OCI-LY7 (cell line): ENCODE measurements at regions not wholly inside any gene's neighbourhood (a gene's known extent, or its start where the extent isn't known, plus 50 kb on each side); places are given as distances from the start of the nearest gene placed in this dataset.

ENCODE experiments used
- BruUV-seq: library from RNA; stranded (reverse); fragments of 400-500 nt; replicated peaks from 2 replicates; lab custom pipeline; 2021; lab: Mats Ljungman, UMichigan
- CTCF ChIA-PET: fragments of 300-600 bp; sonication (Branson Sonifier 250); formaldehyde crosslinking; loops from one replicate; lab custom pipeline; 2022; ENCODE audit warnings: antibody characterized with exemption; ENCODE audit not compliant: unreplicated experiment; lab: Charles Lee
- POLR2A ChIA-PET: fragments of 300-600 bp; sonication (Branson Sonifier 250); formaldehyde crosslinking; loops from one replicate; lab custom pipeline; 2022; ENCODE audit warnings: antibody characterized with exemption; lab: Charles Lee
- DNase-seq: peaks from one replicate; pipeline ENCODE4 v3.0.0-alpha.2; 2015; ENCODE audit warnings: low spot score
- H2AFZ ChIP-seq: fragments of 200-600 bp; sonication (generic), shearing (Covaris generic); 2 replicates; pipeline ENCODE4 v1.6.1; 2014; ENCODE audit warnings: mild to moderate bottlenecking, antibody characterized with exemption, low read length, moderate library complexity
- H3K27ac ChIP-seq: fragments of 200-600 bp; sonication (generic); 2 replicates; pipeline ENCODE4 v1.5.1; 2014; ENCODE audit warnings: mixed run types, low read depth, mild to moderate bottlenecking, moderate library complexity, low read length, inconsistent platforms; ENCODE audit not compliant: poor library complexity, severe bottlenecking
- H3K36me3 ChIP-seq: fragments of 200-600 bp; sonication (generic); 2 replicates; pipeline ENCODE4 v1.6.1; 2014; ENCODE audit warnings: mild to moderate bottlenecking, antibody characterized with exemption, low read length, moderate library complexity, mixed read lengths; ENCODE audit not compliant: insufficient read depth
- H3K4me1 ChIP-seq: fragments of 200-600 bp; sonication (generic); 2 replicates; pipeline ENCODE4 v1.5.1; 2014; ENCODE audit warnings: mild to moderate bottlenecking, low read length; ENCODE audit not compliant: insufficient read depth, poor library complexity, severe bottlenecking
- H3K4me2 ChIP-seq: fragments of 200-600 bp; sonication (generic); 2 replicates; pipeline ENCODE4 v1.6.1; 2014; ENCODE audit warnings: mild to moderate bottlenecking, low read length
- H3K4me3 ChIP-seq: fragments of 200-600 bp; sonication (generic); 2 replicates; pipeline ENCODE4 v1.5.1; 2014; ENCODE audit warnings: mild to moderate bottlenecking, low read depth, low read length; ENCODE audit not compliant: poor library complexity, severe bottlenecking
- H3K79me2 ChIP-seq: fragments of 200-600 bp; sonication (generic); 2 replicates; pipeline ENCODE4 v1.6.1; 2016; ENCODE audit warnings: low read depth, mild to moderate bottlenecking, low read length, moderate library complexity, mixed read lengths; ENCODE audit not compliant: insufficient read depth
- H3K9me2 ChIP-seq: fragments of 200-600 bp; sonication (generic); 2 replicates; pipeline ENCODE4 v1.6.1; 2016; ENCODE audit warnings: mild to moderate bottlenecking, low read length, mixed read lengths; ENCODE audit not compliant: insufficient read depth
- H3K9me3 ChIP-seq: fragments of 200-600 bp; sonication (generic); 2 replicates; pipeline ENCODE4 v1.6.1; 2014; ENCODE audit warnings: mild to moderate bottlenecking, mixed run types, low read length, mixed read lengths
- H4K20me1 ChIP-seq: fragments of 200-600 bp; sonication (generic); 2 replicates; pipeline ENCODE4 v1.6.1; 2014; ENCODE audit warnings: mild to moderate bottlenecking, antibody characterized with exemption, low read length, moderate library complexity, mixed read lengths; ENCODE audit not compliant: insufficient read depth
- CTCF ChIP-seq: fragments of 200-600 bp; sonication (generic); conservative IDR thresholded peaks from 2 replicates; pipeline ENCODE4 v1.5.1; 2014; ENCODE audit warnings: mild to moderate bottlenecking, antibody characterized with exemption, low read length, moderate library complexity, mixed read lengths
- EZH2phosphoT487 ChIP-seq: fragments of 200-600 bp; sonication (generic); IDR thresholded peaks from 2 replicates; pipeline ENCODE4 v1.6.1; 2018; ENCODE audit warnings: low read depth, borderline replicate concordance, mild to moderate bottlenecking, mixed run types, antibody characterized with exemption, low read length, moderate library complexity, mixed read lengths
- intact Hi-C: fragments of 100-400 bp; cut with micrococcal nuclease; formaldehyde crosslinking; loops from one replicate; pipeline ENCODE4 v1.10.0; 2022; ENCODE audit not compliant: unreplicated experiment

DNA sequence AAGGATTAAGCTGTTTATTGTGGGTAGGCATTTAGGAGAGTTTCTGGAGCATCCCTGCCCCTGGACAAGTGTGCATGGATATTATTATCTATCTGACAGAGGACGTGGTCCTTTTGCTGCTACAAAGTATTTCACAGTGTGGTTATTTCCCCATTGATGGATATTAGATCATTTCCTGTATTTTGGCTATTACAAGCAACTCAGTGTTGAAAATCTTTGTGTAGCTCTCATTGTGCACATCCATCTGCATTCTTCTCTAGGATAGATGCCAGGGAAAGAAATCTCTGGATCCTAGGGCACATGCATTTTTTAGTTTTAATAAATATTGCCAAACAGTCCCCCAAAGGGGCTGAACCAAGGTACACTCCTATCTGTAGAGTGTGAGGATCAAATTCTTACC lies 154.3 kb upstream of the SRRM4 start:
- Histone ChIP-seq H3K9me2 (no peaks in the 10 kb centered on the region), H3K36me3 (no peaks in the 10 kb centered on the region), H3K79me2 (no peaks in the 10 kb centered on the region), H4K20me1 (no peaks in the 10 kb centered on the region), H3K4me1 (no peaks in the 10 kb centered on the region), H2AFZ (no peak overlapping the region), H3K4me2 (no peak overlapping the region), H3K9me3 (no peaks in the 10 kb centered on the region), H3K27ac (no peak overlapping the region), H3K4me3 (no peak overlapping the region)
- BruUV-seq: no TSS peak
- intact Hi-C loops: no loop called here
- ChIA-PET CTCF (no interaction called here), POLR2A (interaction anchor here (0.6 kb wide), 1 partner anchor 193 kb away, joined by 3 read pairs; no protein-coding TSS in a partner anchor)
- TF ChIP-seq CTCF (no peak), EZH2phosphoT487 (no peak)
- no peak for DNase-seq

DNA sequence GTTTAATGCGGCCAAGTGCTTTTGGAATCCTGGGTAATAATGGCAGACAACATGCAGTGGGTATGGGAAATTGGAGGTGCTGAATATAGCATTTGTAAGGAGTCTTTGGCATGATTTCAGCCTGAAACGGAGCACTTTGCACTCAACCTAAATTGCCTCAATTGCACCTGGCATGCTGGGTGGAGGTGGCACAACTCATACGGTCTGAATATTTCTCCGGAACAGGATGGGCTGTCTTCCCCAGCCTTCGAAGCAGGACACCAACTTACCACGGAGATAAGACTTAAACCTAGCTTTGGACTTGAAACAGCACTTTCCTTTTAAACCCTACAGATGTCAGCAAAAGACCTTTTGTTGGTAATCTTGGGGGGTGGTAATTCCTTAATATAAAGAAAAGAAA lies 153.7 kb upstream of the SRRM4 start:
- Histone ChIP-seq H3K4me1 (no peaks in the 10 kb centered on the region), H3K79me2 (no peaks in the 10 kb centered on the region), H3K9me3 (no peaks in the 10 kb centered on the region), H3K36me3 (no peaks in the 10 kb centered on the region), H3K27ac (no peak overlapping the region), H3K9me2 (no peaks in the 10 kb centered on the region), H4K20me1 (no peaks in the 10 kb centered on the region), H3K4me2 (no peak overlapping the region), H3K4me3 (no peak overlapping the region), H2AFZ (no peak overlapping the region)
- ChIA-PET CTCF (no interaction called here), POLR2A (no interaction called here)
- TF ChIP-seq EZH2phosphoT487 (no peak), CTCF (no peak)
- intact Hi-C loops: no loop called here
- BruUV-seq: no TSS peak
- DNase-seq: no peak

- Histone ChIP-seq H4K20me1 (no peaks in the 10 kb centered on the region), H3K79me2 (no peaks in the 10 kb centered on the region), H3K4me3 (no peak overlapping the region), H3K9me3 (no peaks in the 10 kb centered on the region), H3K36me3 (no peaks in the 10 kb centered on the region), H3K9me2 (no peaks in the 10 kb centered on the region), H2AFZ (no peak overlapping the region), H3K4me1 (no peaks in the 10 kb centered on the region), H3K4me2 (no peak overlapping the region), H3K27ac (no peak overlapping the region)
- no TSS peak for BruUV-seq
- TF ChIP-seq CTCF (no peak), EZH2phosphoT487 (no peak)
- DNase-seq: no peak
- intact Hi-C loops: no loop called here
- POLR2A ChIA-PET: no interaction called here
- CTCF ChIA-PET: no interaction called here
Observed at GRCh38 chr12:118830296-118830695, 151.0 kb upstream of the SRRM4 start.
